ENCODE measurements at regions not wholly inside any gene's neighbourhood (a gene's known extent, or its start where the extent isn't known, plus 50 kb on each side); places are given as distances from the start of the nearest gene placed in this dataset.

DNA sequence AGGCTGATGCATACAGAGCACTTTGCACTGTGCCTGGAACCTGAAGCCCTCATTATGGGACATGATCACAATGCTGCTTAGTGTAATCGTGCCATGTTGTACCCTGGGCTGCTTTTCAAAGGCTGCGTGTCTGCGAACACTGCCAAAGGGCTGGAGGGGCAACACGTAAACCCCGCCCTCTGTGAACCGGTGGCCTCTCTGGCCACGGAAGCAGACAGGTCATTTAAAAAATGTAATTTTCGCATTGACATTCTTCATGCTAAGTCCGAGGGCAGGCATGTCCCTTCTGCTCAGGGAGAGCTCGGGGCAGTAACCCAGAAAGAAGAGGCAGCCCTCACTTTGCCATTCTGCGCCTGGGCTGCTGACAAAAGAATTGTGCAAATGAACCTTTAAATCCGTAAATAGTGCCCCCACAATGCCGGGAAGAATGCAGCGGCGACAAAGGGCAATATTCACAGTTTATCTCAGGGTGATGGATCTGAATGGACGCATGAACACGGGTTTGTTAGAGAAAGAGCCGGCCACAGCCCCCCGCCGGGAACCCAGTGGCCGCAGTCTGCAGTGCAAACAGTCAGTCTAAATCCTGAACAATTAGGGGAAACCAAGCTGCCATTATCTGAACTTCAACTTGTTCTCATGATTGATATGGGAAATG is 226.1 kb downstream of the MYCN start:
- Histone ChIP-seq H3K36me3 (ENCODE audit: control insufficient read depth, insufficient read depth, low read length) (no peaks in the 10 kb centered on the region), H3K4me3 (ENCODE audit: low read depth, low read length) (no peak overlapping the region), H3K27me3 (ENCODE audit: control insufficient read depth, insufficient read depth, low read length) (no peaks in the 10 kb centered on the region)
- no peak for DNase-seq (ENCODE audit: low read depth)
- TF ChIP-seq, protein P1, sequence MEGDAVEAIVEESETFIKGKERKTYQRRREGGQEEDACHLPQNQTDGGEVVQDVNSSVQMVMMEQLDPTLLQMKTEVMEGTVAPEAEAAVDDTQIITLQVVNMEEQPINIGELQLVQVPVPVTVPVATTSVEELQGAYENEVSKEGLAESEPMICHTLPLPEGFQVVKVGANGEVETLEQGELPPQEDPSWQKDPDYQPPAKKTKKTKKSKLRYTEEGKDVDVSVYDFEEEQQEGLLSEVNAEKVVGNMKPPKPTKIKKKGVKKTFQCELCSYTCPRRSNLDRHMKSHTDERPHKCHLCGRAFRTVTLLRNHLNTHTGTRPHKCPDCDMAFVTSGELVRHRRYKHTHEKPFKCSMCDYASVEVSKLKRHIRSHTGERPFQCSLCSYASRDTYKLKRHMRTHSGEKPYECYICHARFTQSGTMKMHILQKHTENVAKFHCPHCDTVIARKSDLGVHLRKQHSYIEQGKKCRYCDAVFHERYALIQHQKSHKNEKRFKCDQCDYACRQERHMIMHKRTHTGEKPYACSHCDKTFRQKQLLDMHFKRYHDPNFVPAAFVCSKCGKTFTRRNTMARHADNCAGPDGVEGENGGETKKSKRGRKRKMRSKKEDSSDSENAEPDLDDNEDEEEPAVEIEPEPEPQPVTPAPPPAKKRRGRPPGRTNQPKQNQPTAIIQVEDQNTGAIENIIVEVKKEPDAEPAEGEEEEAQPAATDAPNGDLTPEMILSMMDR (IDR thresholded peaks at IDR 0.05; ENCODE audit: insufficient read depth, low read length, severe bottlenecking): no peak
- no peak for FAIRE-seq

DNA sequence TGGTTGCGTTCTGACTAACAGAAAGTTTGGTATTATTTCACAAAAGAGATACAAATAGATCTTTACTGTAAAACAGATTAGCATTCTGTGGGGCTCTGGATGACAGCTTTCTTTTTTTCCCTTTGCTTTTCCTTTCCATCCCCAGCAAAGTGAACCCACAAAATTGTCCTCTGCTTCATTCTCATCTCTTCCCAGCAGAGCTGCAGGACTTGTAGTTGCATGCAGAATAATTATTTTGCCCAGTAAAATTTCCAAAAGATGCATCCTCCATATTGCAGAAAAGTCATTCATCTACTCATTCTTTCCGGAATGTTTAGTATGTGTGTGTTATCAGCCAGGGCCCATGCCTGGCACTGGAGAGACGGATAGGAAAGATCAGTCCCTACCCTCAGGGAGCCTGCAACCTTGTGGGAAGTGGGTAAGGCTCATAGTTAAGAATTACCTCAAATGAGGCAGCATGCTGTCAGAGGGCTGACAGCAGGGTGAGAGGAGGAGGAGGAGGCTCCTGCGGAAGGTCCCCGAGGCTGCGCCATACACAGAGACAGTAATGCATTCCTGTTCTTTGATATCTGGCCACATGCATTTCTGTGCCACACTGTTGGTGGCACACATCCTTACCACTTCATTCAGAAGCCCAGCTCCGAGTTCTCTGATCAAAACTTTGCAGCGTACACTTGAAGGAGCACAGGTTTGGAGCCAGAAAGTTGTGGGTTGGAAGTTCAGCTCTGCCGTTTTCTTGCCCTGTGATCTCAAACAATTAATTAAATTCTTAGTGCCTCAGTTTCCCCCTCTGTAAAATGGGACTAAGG is 225.4 kb downstream of the MYCN start:
- no peaks in the 10 kb centered on the region for H3K27me3 ChIP-seq (ENCODE audit: control insufficient read depth, insufficient read depth, low read length)
- no peaks in the 10 kb centered on the region for H3K36me3 ChIP-seq (ENCODE audit: control insufficient read depth, insufficient read depth, low read length)
- DNase-seq (ENCODE audit: low read depth): no peak
- TF ChIP-seq, protein P1 (IDR thresholded peaks at IDR 0.05; ENCODE audit: insufficient read depth, low read length, severe bottlenecking): no peak
- no peak for FAIRE-seq
- H3K4me3 ChIP-seq (ENCODE audit: low read depth, low read length): no peak overlapping the region

- FAIRE-seq: no peak
- TF ChIP-seq, protein P1 (IDR thresholded peaks at IDR 0.05; ENCODE audit: insufficient read depth, low read length, severe bottlenecking): no peak
Measured at GRCh38 chr2:16162491-16163040, 222.2 kb downstream of the MYCN start.

GRCh38 chr2:16161768-16162490 is 221.6 kb downstream of the MYCN start:
- DNase-seq (ENCODE audit: low read depth): no peak
- no peak for FAIRE-seq
- Histone ChIP-seq H3K36me3 (ENCODE audit: control insufficient read depth, insufficient read depth, low read length) (no peaks in the 10 kb centered on the region), H3K4me3 (ENCODE audit: low read depth, low read length) (no peak overlapping the region), H3K27me3 (ENCODE audit: control insufficient read depth, insufficient read depth, low read length) (no peaks in the 10 kb centered on the region)
- TF ChIP-seq, protein P1 (IDR thresholded peaks at IDR 0.05; ENCODE audit: insufficient read depth, low read length, severe bottlenecking): no peak

More at GRCh38 chr2:16162491-16163040, 222.2 kb downstream of the MYCN start:
- Histone ChIP-seq H3K27me3 (ENCODE audit: control insufficient read depth, insufficient read depth, low read length) (no peaks in the 10 kb centered on the region), H3K36me3 (ENCODE audit: control insufficient read depth, insufficient read depth, low read length) (no peaks in the 10 kb centered on the region), H3K4me3 (ENCODE audit: low read depth, low read length) (no peak overlapping the region)
- DNase-seq (ENCODE audit: low read depth): no peak

DNA sequence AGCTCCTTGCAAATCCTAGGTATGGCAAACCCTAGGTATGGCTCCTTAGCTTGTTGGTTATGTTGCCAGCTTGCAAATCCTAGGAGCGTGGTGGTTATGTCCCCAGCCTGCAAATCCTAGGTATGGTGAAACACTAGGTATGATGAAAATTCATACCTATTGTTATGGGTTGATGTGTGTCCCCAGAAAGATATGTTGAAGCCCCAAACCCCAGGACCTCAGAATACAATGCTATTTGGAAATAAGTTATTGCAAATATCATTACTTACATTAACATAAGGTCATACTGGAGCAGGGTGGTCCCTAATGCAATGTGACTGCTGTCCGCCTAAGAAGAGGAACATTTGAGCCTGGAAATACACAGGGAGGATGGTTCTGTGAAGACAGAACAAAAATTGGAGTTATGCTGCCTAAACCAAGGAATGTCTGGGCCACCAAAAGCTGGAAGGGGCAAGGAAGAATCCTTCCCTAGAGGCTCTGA is 220.8 kb downstream of the MYCN start:
- TF ChIP-seq, protein P1 (IDR thresholded peaks at IDR 0.05; ENCODE audit: insufficient read depth, low read length, severe bottlenecking): no peak
- FAIRE-seq: no peak

More for the DNA sequence above, 220.8 kb downstream of the MYCN start:
- Histone ChIP-seq H3K36me3 (ENCODE audit: control insufficient read depth, insufficient read depth, low read length) (no peaks in the 10 kb centered on the region), H3K27me3 (ENCODE audit: control insufficient read depth, insufficient read depth, low read length) (no peaks in the 10 kb centered on the region), H3K4me3 (ENCODE audit: low read depth, low read length) (no peak overlapping the region)
- no peak for DNase-seq (ENCODE audit: low read depth)
